H1 (cell line): ENCODE measurements at regions not wholly inside any gene's neighbourhood (a gene's known extent, or its start where the extent isn't known, plus 50 kb on each side); places are given as distances from the start of the nearest gene placed in this dataset.

ENCODE experiments used
- RFX5 ChIP-seq: IDR thresholded peaks from 2 replicates; pipeline ENCODE4 v1.6.1; 2011; ENCODE audit warnings: low read depth, low read length, improper control_type of control experiment, borderline replicate concordance
- SIX5 ChIP-seq: IDR thresholded peaks from 2 replicates; pipeline ENCODE4 v1.6.1; 2011; ENCODE audit warnings: mild to moderate bottlenecking, low read depth, low read length
- TCF12 ChIP-seq: IDR thresholded peaks from 2 replicates; pipeline ENCODE4 v1.6.1; 2011; ENCODE audit warnings: low read depth, mild to moderate bottlenecking, low read length

- TF ChIP-seq RFX5 (no peak), SIX5 (no peak), TCF12 (no peak)
These were observed 1389.5 kb upstream of the ACVR2A start (continued) for GRCh38 chr2:146455325-146455724.
